PFSK-1 (cell line): ENCODE measurements at regions not wholly inside any gene's neighbourhood (a gene's known extent, or its start where the extent isn't known, plus 50 kb on each side); places are given as distances from the start of the nearest gene placed in this dataset.

ENCODE experiments used
- POLR2AphosphoS5 ChIP-seq: IDR thresholded peaks from 2 replicates; pipeline ENCODE4 v1.6.1; 2012; ENCODE audit warnings: low read depth, mild to moderate bottlenecking, control low read depth, low read length, moderate library complexity
- SIN3A ChIP-seq: IDR thresholded peaks from 2 replicates; pipeline ENCODE4 v1.6.1; 2012; ENCODE audit warnings: mild to moderate bottlenecking, low read length, moderate library complexity, borderline replicate concordance; ENCODE audit not compliant: insufficient read depth
- TF ChIP-seq, protein P1 (sequence below), 2 experiments: IDR thresholded peaks; 2 replicates each; pipeline versions ENCODE4 v1.6.1 to v1.8.0; 2011 to 2012; ENCODE audit warnings: low read depth in 2 of 2, low read length in 2 of 2, control low read depth in 1 of 2, inconsistent platforms in 1 of 2, mild to moderate bottlenecking in 1 of 2, moderate library complexity in 1 of 2; ENCODE audit not compliant: insufficient read depth in 1 of 2

DNA sequence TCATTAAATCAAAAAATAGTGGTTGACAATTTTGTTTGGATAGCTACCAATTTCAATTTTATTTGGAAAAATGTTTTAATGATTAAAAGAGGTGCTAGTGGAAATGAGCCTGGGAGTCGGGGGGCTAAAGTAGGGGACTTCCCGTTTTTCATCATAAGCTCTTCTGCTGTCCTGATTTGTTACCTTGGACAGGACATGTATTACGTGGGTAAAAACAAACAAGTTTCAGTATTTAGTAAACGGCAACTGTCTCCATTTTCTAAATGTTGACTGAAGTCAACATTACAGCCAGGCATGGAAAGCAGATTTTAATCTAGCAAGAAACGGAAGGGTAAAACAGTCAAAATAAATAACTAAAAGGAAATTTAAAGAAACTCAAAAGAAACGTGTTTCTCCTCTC lies 212.3 kb upstream of the GRAMD2B start:
- TF ChIP-seq, protein P1, sequence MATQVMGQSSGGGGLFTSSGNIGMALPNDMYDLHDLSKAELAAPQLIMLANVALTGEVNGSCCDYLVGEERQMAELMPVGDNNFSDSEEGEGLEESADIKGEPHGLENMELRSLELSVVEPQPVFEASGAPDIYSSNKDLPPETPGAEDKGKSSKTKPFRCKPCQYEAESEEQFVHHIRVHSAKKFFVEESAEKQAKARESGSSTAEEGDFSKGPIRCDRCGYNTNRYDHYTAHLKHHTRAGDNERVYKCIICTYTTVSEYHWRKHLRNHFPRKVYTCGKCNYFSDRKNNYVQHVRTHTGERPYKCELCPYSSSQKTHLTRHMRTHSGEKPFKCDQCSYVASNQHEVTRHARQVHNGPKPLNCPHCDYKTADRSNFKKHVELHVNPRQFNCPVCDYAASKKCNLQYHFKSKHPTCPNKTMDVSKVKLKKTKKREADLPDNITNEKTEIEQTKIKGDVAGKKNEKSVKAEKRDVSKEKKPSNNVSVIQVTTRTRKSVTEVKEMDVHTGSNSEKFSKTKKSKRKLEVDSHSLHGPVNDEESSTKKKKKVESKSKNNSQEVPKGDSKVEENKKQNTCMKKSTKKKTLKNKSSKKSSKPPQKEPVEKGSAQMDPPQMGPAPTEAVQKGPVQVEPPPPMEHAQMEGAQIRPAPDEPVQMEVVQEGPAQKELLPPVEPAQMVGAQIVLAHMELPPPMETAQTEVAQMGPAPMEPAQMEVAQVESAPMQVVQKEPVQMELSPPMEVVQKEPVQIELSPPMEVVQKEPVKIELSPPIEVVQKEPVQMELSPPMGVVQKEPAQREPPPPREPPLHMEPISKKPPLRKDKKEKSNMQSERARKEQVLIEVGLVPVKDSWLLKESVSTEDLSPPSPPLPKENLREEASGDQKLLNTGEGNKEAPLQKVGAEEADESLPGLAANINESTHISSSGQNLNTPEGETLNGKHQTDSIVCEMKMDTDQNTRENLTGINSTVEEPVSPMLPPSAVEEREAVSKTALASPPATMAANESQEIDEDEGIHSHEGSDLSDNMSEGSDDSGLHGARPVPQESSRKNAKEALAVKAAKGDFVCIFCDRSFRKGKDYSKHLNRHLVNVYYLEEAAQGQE (IDR thresholded peaks at IDR 0.05; ENCODE audit: insufficient read depth in 1 of 2, low read depth in 2 of 2, low read length in 2 of 2): no peak
- TF ChIP-seq POLR2AphosphoS5: no peak
- TF ChIP-seq SIN3A: no peak
